H9 (cell line): ENCODE measurements at regions not wholly inside any gene's neighbourhood (a gene's known extent, or its start where the extent isn't known, plus 50 kb on each side); places are given as distances from the start of the nearest gene placed in this dataset.

Experiments
- DNase-seq: peaks from one replicate; pipeline ENCODE4 v3.0.0-alpha.2; 2017
- H2AFZ ChIP-seq: one replicate; pipeline ENCODE4 v1.6.1; 2013; ENCODE audit warnings: mild to moderate bottlenecking, low read length, control low read depth, moderate library complexity
- H2AK5ac ChIP-seq: 2 replicates; pipeline ENCODE4 v1.6.1; 2013; ENCODE audit warnings: low read length, control low read depth, mixed read lengths; ENCODE audit not compliant: insufficient read length
- H2BK120ac ChIP-seq: one replicate; pipeline ENCODE4 v1.6.1; 2013; ENCODE audit warnings: low read depth, mild to moderate bottlenecking, low read length, control low read depth, inconsistent platforms; ENCODE audit not compliant: poor library complexity, severe bottlenecking
- H2BK12ac ChIP-seq: 2 replicates; pipeline ENCODE4 v1.6.1; 2013; ENCODE audit warnings: low read length, control low read depth, mixed read lengths, low read depth; ENCODE audit not compliant: insufficient read length
- H2BK15ac ChIP-seq: 2 replicates; pipeline ENCODE4 v1.6.1; 2013; ENCODE audit warnings: low read depth, low read length, control low read depth
- H2BK20ac ChIP-seq: one replicate; pipeline ENCODE4 v1.6.1; 2013; ENCODE audit warnings: low read depth, mild to moderate bottlenecking, low read length, control low read depth, inconsistent platforms; ENCODE audit not compliant: poor library complexity, severe bottlenecking
- H2BK5ac ChIP-seq: 2 replicates; pipeline ENCODE4 v1.6.1; 2013; ENCODE audit warnings: low read length, control low read depth, mixed read lengths; ENCODE audit not compliant: insufficient read length
- H3K14ac ChIP-seq: 2 replicates; pipeline ENCODE4 v1.6.1; 2013; ENCODE audit warnings: low read length, control low read depth; ENCODE audit not compliant: insufficient read depth
- H3K18ac ChIP-seq: 2 replicates; pipeline ENCODE4 v1.6.1; 2013; ENCODE audit warnings: low read depth, mild to moderate bottlenecking, mixed read lengths, low read length, control low read depth; ENCODE audit not compliant: insufficient read length
- H3K23ac ChIP-seq: 2 replicates; pipeline ENCODE4 v1.6.1; 2013; ENCODE audit warnings: low read length, control low read depth, mixed read lengths, low read depth; ENCODE audit not compliant: insufficient read length
- H3K23me2 ChIP-seq: 2 replicates; pipeline ENCODE4 v1.6.1; 2013; ENCODE audit warnings: low read depth, mild to moderate bottlenecking, mixed read lengths, low read length, control low read depth; ENCODE audit not compliant: insufficient read length, poor library complexity, severe bottlenecking
- H3K27ac ChIP-seq: 2 replicates; pipeline ENCODE4 v1.5.1; 2013; ENCODE audit warnings: low read length, control low read depth, mixed read lengths, low read depth; ENCODE audit not compliant: insufficient read length
- H3K27me3 ChIP-seq: 2 replicates; pipeline ENCODE4 v1.6.1; 2013; ENCODE audit warnings: low read length, control low read depth, inconsistent platforms; ENCODE audit not compliant: insufficient read depth
- H3K4ac ChIP-seq: 2 replicates; pipeline ENCODE4 v1.6.1; 2013; ENCODE audit warnings: low read depth, mild to moderate bottlenecking, control low read depth, inconsistent platforms, low read length, moderate library complexity
- H3K4me1 ChIP-seq: 2 replicates; pipeline ENCODE4 v1.6.1; 2013; ENCODE audit warnings: low read length, control low read depth, inconsistent platforms; ENCODE audit not compliant: insufficient read depth
- H3K4me2 ChIP-seq: 2 replicates; pipeline ENCODE4 v1.6.1; 2013; ENCODE audit warnings: low read length, control low read depth, mixed read lengths; ENCODE audit not compliant: insufficient read length, insufficient read depth
- H3K56ac ChIP-seq: 2 replicates; pipeline ENCODE4 v1.6.1; 2013; ENCODE audit warnings: low read depth, mild to moderate bottlenecking, mixed read lengths, low read length, control low read depth; ENCODE audit not compliant: insufficient read length
- H3K79me1 ChIP-seq: 2 replicates; pipeline ENCODE4 v1.6.1; 2013; ENCODE audit warnings: low read depth, mild to moderate bottlenecking, moderate library complexity, low read length, control low read depth, inconsistent platforms; ENCODE audit not compliant: insufficient read depth, poor library complexity, severe bottlenecking
- H3K79me2 ChIP-seq: 2 replicates; pipeline ENCODE4 v1.6.1; 2013; ENCODE audit warnings: low read length, control low read depth, inconsistent platforms; ENCODE audit not compliant: insufficient read depth
- H3K9ac ChIP-seq: 2 replicates; pipeline ENCODE4 v1.6.1; 2013; ENCODE audit warnings: low read length, control low read depth, mixed read lengths; ENCODE audit not compliant: insufficient read length; ENCODE audit errors: extremely low read depth
- H3K9me3 ChIP-seq: one replicate; pipeline ENCODE4 v1.6.1; 2013; ENCODE audit warnings: low read depth, low read length, inconsistent platforms; ENCODE audit not compliant: control insufficient read depth
- H3T11ph ChIP-seq: one replicate; pipeline ENCODE4 v1.6.1; 2013; ENCODE audit warnings: mild to moderate bottlenecking, low read length, control low read depth, inconsistent platforms
- H4K20me1 ChIP-seq: one replicate; pipeline ENCODE4 v1.6.1; 2013; ENCODE audit not compliant: control insufficient read depth, insufficient read length, insufficient read depth
- H4K5ac ChIP-seq: 2 replicates; pipeline ENCODE4 v1.6.1; 2013; ENCODE audit warnings: low read depth, mild to moderate bottlenecking, mixed read lengths, low read length, control low read depth; ENCODE audit not compliant: insufficient read length
- H4K8ac ChIP-seq: replicated peaks from 2 replicates; pipeline ENCODE4 v1.6.1; 2013; ENCODE audit warnings: low read length, control low read depth, mixed read lengths, low read depth; ENCODE audit not compliant: insufficient read length
- H4K91ac ChIP-seq: 2 replicates; pipeline ENCODE4 v1.6.1; 2013; ENCODE audit warnings: low read depth, mild to moderate bottlenecking, moderate library complexity, mixed read lengths, low read length, control low read depth; ENCODE audit not compliant: insufficient read length
- H3K27ac Mint-ChIP-seq, 3 experiments: 2 replicates in 2 of 3; 3 replicates in 1 of 3; pipeline ENCODE4 v1.8.0; 2020 to 2021; ENCODE audit warnings: mixed read lengths in 3 of 3, mild to moderate bottlenecking in 1 of 3, moderate library complexity in 1 of 3
- H3K27me3 Mint-ChIP-seq: 2 replicates; pipeline ENCODE4 v1.8.0; 2021; ENCODE audit warnings: low read depth, mild to moderate bottlenecking, moderate library complexity, mixed read lengths
- H3K36me3 Mint-ChIP-seq, 3 experiments: 2 replicates in 2 of 3; 3 replicates in 1 of 3; pipeline ENCODE4 v1.8.0; 2020 to 2021; ENCODE audit warnings: low read depth in 3 of 3, mixed read lengths in 3 of 3; ENCODE audit not compliant: insufficient read depth in 1 of 3
- H3K4me1 Mint-ChIP-seq, 2 experiments: 2 replicates each; pipeline ENCODE4 v1.8.0; 2020; ENCODE audit warnings: mixed read lengths in 2 of 2
- H3K4me3 Mint-ChIP-seq, 2 experiments: 2 replicates in 1 of 2; 3 replicates in 1 of 2; pipeline ENCODE4 v1.8.0; 2020 to 2021; ENCODE audit warnings: mild to moderate bottlenecking in 2 of 2, mixed read lengths in 2 of 2, moderate library complexity in 1 of 2
- H3K9me3 Mint-ChIP-seq, 2 experiments: 2 replicates in 1 of 2; 3 replicates in 1 of 2; pipeline ENCODE4 v1.8.0; 2020; ENCODE audit warnings: mild to moderate bottlenecking in 2 of 2, mixed read lengths in 2 of 2, moderate library complexity in 1 of 2
- WGBS: extraction: QIAGEN DNeasy Blood & Tissue Kit; methylation state at CpG from one replicate; pipeline ENCODE4 v1.1.7; 2013; ENCODE audit warnings: missing lambda C conversion rate, low lambda C conversion rate, mixed read lengths; ENCODE audit not compliant: insufficient read length; ENCODE audit errors: extremely low coverage; 5-methylcytosine and 5-hydroxymethylcytosine counted together
- TF ChIP-seq, protein P1 (sequence below): fragments of 200-600 bp; sonication (generic); conservative IDR thresholded peaks from 3 replicates; pipeline ENCODE4 v1.8.0; 2021; ENCODE audit warnings: antibody characterized with exemption, mild to moderate bottlenecking

DNA sequence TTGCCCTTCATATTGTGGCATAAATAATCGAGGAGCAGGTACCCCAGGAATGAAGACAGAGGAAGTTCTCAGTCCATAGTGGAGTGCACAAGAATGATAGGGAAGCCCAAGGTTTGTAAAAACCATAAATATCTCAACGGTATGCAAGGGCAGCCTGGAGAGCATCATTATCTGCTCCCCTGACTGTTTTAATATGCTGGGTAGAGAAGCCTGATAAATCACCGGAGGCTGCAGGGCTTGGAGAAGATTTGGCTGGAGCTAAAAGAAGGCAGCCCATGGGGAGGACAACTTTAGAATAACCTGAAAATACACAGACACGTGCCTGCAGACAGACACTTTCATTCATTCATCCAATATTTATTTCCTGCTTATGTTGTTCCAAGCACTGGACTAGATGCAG lies 205.2 kb upstream of the RPL38 start:
- Histone ChIP-seq H4K8ac (no peak overlapping the region), H2BK120ac (no peak overlapping the region), H3K9me3 (no peaks in the 10 kb centered on the region), H3T11ph (no peak overlapping the region), H3K4me2 (no peak overlapping the region), H3K27ac (no peak overlapping the region), H4K91ac (no peak overlapping the region), H3K18ac (no peak overlapping the region), H3K56ac (no peak overlapping the region), H3K9ac (no peak overlapping the region), H3K79me2 (no peaks in the 10 kb centered on the region), H2AK5ac (no peak overlapping the region), H3K23ac (no peak overlapping the region), H3K27me3 (no peaks in the 10 kb centered on the region), H3K4ac (no peak overlapping the region), H3K23me2 (no peaks in the 10 kb centered on the region), H2BK12ac (no peak overlapping the region), H4K5ac (no peak overlapping the region), H3K4me1 (no peaks in the 10 kb centered on the region), H3K79me1 (no peaks in the 10 kb centered on the region), H2BK15ac (no peak overlapping the region), H3K14ac (no peak overlapping the region), H2BK20ac (no peak overlapping the region), H2BK5ac (no peak overlapping the region), H2AFZ (no peak overlapping the region), H4K20me1 (no peaks in the 10 kb centered on the region)
- TF ChIP-seq, protein P1, sequence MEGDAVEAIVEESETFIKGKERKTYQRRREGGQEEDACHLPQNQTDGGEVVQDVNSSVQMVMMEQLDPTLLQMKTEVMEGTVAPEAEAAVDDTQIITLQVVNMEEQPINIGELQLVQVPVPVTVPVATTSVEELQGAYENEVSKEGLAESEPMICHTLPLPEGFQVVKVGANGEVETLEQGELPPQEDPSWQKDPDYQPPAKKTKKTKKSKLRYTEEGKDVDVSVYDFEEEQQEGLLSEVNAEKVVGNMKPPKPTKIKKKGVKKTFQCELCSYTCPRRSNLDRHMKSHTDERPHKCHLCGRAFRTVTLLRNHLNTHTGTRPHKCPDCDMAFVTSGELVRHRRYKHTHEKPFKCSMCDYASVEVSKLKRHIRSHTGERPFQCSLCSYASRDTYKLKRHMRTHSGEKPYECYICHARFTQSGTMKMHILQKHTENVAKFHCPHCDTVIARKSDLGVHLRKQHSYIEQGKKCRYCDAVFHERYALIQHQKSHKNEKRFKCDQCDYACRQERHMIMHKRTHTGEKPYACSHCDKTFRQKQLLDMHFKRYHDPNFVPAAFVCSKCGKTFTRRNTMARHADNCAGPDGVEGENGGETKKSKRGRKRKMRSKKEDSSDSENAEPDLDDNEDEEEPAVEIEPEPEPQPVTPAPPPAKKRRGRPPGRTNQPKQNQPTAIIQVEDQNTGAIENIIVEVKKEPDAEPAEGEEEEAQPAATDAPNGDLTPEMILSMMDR: no peak
- DNase-seq: no peak
- Mint-ChIP-seq H3K27me3 (peaks cover 8% of the 10 kb centered on the region), H3K4me3 (no peak overlapping the region), H3K4me1 (peaks cover 7 to 14% of the 10 kb centered on the region in 2 experiments), H3K27ac (no peak overlapping the region), H3K9me3 (no peaks in the 10 kb centered on the region), H3K36me3 (no peaks in the 10 kb centered on the region)
- WGBS: no CpG with 5 or more reads among the region's 4 CpGs
